Activated T-helper 1 cell treated with anti-CD3 and anti-CD28 coated beads, Interleukin-2, amount 50 U/mL, for 16 hours (primary cell): ENCODE measurements at regions not wholly inside any gene's neighbourhood (a gene's known extent, or its start where the extent isn't known, plus 50 kb on each side); places are given as distances from the start of the nearest gene placed in this dataset.
"Not testable (repeated sequence)": the region's sequence is repeated elsewhere in the genome, so short reads cannot be mapped to it uniquely, and the experiment has no call there.

Experiments
- DNase-seq, 2 donors: peaks; one replicate each; pipeline ENCODE4 v3.0.0-alpha.2; 2020; ENCODE audit warnings: low read depth in 1 of 2, low spot score in 1 of 2

GRCh38 chr16:86072328-86073102, 173.6 kb downstream of the IRF8 start:
- no peak for DNase-seq

- DNase-seq = no peak
Measured at GRCh38 chr16:86073103-86073625, 174.2 kb downstream of the IRF8 start.

GRCh38 chr16:86073763-86074493, 175.0 kb downstream of the IRF8 start:
- DNase-seq = no peak

GRCh38 chr16:86074651-86075487, 175.9 kb downstream of the IRF8 start:
- no peak for DNase-seq

GRCh38 chr16:86075488-86075785, 176.5 kb downstream of the IRF8 start:
- no peak for DNase-seq

- no peak for DNase-seq
Measured at GRCh38 chr16:86075839-86076440, 177.0 kb downstream of the IRF8 start.

GRCh38 chr16:86076606-86077005, 177.6 kb downstream of the IRF8 start:
- DNase-seq = no peak

- DNase-seq = no peak
Measured at GRCh38 chr16:86077243-86077940, 178.4 kb downstream of the IRF8 start.

- no peak for DNase-seq
Measured at GRCh38 chr16:86078121-86078600, 179.2 kb downstream of the IRF8 start.

- not testable (repeated sequence) for DNase-seq
Measured at GRCh38 chr16:86078711-86079110, 179.7 kb downstream of the IRF8 start.

GRCh38 chr16:86079255-86079885, 180.4 kb downstream of the IRF8 start:
- no peak for DNase-seq

GRCh38 chr16:86080131-86080875, 181.3 kb downstream of the IRF8 start:
- DNase-seq = no peak

GRCh38 chr16:86080982-86081381, 182.0 kb downstream of the IRF8 start:
- no peak for DNase-seq

- DNase-seq = no peak
Measured at GRCh38 chr16:86082418-86083030, 183.6 kb downstream of the IRF8 start.

- DNase-seq = no peak
Measured at GRCh38 chr16:86083382-86084002, 184.5 kb downstream of the IRF8 start.

GRCh38 chr16:86085161-86085611, 186.2 kb downstream of the IRF8 start:
- no peak for DNase-seq

GRCh38 chr16:86085795-86086194, 186.8 kb downstream of the IRF8 start:
- DNase-seq = no peak

GRCh38 chr16:86086471-86086870, 187.5 kb downstream of the IRF8 start:
- no peak for DNase-seq
